H9 (cell line): ENCODE measurements at regions not wholly inside any gene's neighbourhood (a gene's known extent, or its start where the extent isn't known, plus 50 kb on each side); places are given as distances from the start of the nearest gene placed in this dataset.

ENCODE experiments used
- DNase-seq: peaks from one replicate; pipeline ENCODE4 v3.0.0-alpha.2; 2017
- H2AFZ ChIP-seq: one replicate; pipeline ENCODE4 v1.6.1; 2013; ENCODE audit warnings: mild to moderate bottlenecking, low read length, control low read depth, moderate library complexity
- H2AK5ac ChIP-seq: 2 replicates; pipeline ENCODE4 v1.6.1; 2013; ENCODE audit warnings: low read length, control low read depth, mixed read lengths; ENCODE audit not compliant: insufficient read length
- H2BK120ac ChIP-seq: one replicate; pipeline ENCODE4 v1.6.1; 2013; ENCODE audit warnings: low read depth, mild to moderate bottlenecking, low read length, control low read depth, inconsistent platforms; ENCODE audit not compliant: poor library complexity, severe bottlenecking
- H2BK12ac ChIP-seq: 2 replicates; pipeline ENCODE4 v1.6.1; 2013; ENCODE audit warnings: low read length, control low read depth, mixed read lengths, low read depth; ENCODE audit not compliant: insufficient read length
- H2BK15ac ChIP-seq: 2 replicates; pipeline ENCODE4 v1.6.1; 2013; ENCODE audit warnings: low read depth, low read length, control low read depth
- H2BK20ac ChIP-seq: one replicate; pipeline ENCODE4 v1.6.1; 2013; ENCODE audit warnings: low read depth, mild to moderate bottlenecking, low read length, control low read depth, inconsistent platforms; ENCODE audit not compliant: poor library complexity, severe bottlenecking
- H2BK5ac ChIP-seq: 2 replicates; pipeline ENCODE4 v1.6.1; 2013; ENCODE audit warnings: low read length, control low read depth, mixed read lengths; ENCODE audit not compliant: insufficient read length
- H3K14ac ChIP-seq: 2 replicates; pipeline ENCODE4 v1.6.1; 2013; ENCODE audit warnings: low read length, control low read depth; ENCODE audit not compliant: insufficient read depth
- H3K18ac ChIP-seq: 2 replicates; pipeline ENCODE4 v1.6.1; 2013; ENCODE audit warnings: low read depth, mild to moderate bottlenecking, mixed read lengths, low read length, control low read depth; ENCODE audit not compliant: insufficient read length
- H3K23ac ChIP-seq: 2 replicates; pipeline ENCODE4 v1.6.1; 2013; ENCODE audit warnings: low read length, control low read depth, mixed read lengths, low read depth; ENCODE audit not compliant: insufficient read length
- H3K23me2 ChIP-seq: 2 replicates; pipeline ENCODE4 v1.6.1; 2013; ENCODE audit warnings: low read depth, mild to moderate bottlenecking, mixed read lengths, low read length, control low read depth; ENCODE audit not compliant: insufficient read length, poor library complexity, severe bottlenecking
- H3K27ac ChIP-seq: 2 replicates; pipeline ENCODE4 v1.5.1; 2013; ENCODE audit warnings: low read length, control low read depth, mixed read lengths, low read depth; ENCODE audit not compliant: insufficient read length
- H3K27me3 ChIP-seq: 2 replicates; pipeline ENCODE4 v1.6.1; 2013; ENCODE audit warnings: low read length, control low read depth, inconsistent platforms; ENCODE audit not compliant: insufficient read depth
- H3K4ac ChIP-seq: 2 replicates; pipeline ENCODE4 v1.6.1; 2013; ENCODE audit warnings: low read depth, mild to moderate bottlenecking, control low read depth, inconsistent platforms, low read length, moderate library complexity
- H3K4me1 ChIP-seq: 2 replicates; pipeline ENCODE4 v1.6.1; 2013; ENCODE audit warnings: low read length, control low read depth, inconsistent platforms; ENCODE audit not compliant: insufficient read depth
- H3K4me2 ChIP-seq: 2 replicates; pipeline ENCODE4 v1.6.1; 2013; ENCODE audit warnings: low read length, control low read depth, mixed read lengths; ENCODE audit not compliant: insufficient read length, insufficient read depth
- H3K56ac ChIP-seq: 2 replicates; pipeline ENCODE4 v1.6.1; 2013; ENCODE audit warnings: low read depth, mild to moderate bottlenecking, mixed read lengths, low read length, control low read depth; ENCODE audit not compliant: insufficient read length
- H3K79me1 ChIP-seq: 2 replicates; pipeline ENCODE4 v1.6.1; 2013; ENCODE audit warnings: low read depth, mild to moderate bottlenecking, moderate library complexity, low read length, control low read depth, inconsistent platforms; ENCODE audit not compliant: insufficient read depth, poor library complexity, severe bottlenecking
- H3K79me2 ChIP-seq: 2 replicates; pipeline ENCODE4 v1.6.1; 2013; ENCODE audit warnings: low read length, control low read depth, inconsistent platforms; ENCODE audit not compliant: insufficient read depth
- H3K9ac ChIP-seq: 2 replicates; pipeline ENCODE4 v1.6.1; 2013; ENCODE audit warnings: low read length, control low read depth, mixed read lengths; ENCODE audit not compliant: insufficient read length; ENCODE audit errors: extremely low read depth
- H3K9me3 ChIP-seq: one replicate; pipeline ENCODE4 v1.6.1; 2013; ENCODE audit warnings: low read depth, low read length, inconsistent platforms; ENCODE audit not compliant: control insufficient read depth
- H3T11ph ChIP-seq: one replicate; pipeline ENCODE4 v1.6.1; 2013; ENCODE audit warnings: mild to moderate bottlenecking, low read length, control low read depth, inconsistent platforms
- H4K20me1 ChIP-seq: one replicate; pipeline ENCODE4 v1.6.1; 2013; ENCODE audit not compliant: control insufficient read depth, insufficient read length, insufficient read depth
- H4K5ac ChIP-seq: 2 replicates; pipeline ENCODE4 v1.6.1; 2013; ENCODE audit warnings: low read depth, mild to moderate bottlenecking, mixed read lengths, low read length, control low read depth; ENCODE audit not compliant: insufficient read length
- H4K8ac ChIP-seq: replicated peaks from 2 replicates; pipeline ENCODE4 v1.6.1; 2013; ENCODE audit warnings: low read length, control low read depth, mixed read lengths, low read depth; ENCODE audit not compliant: insufficient read length
- H4K91ac ChIP-seq: 2 replicates; pipeline ENCODE4 v1.6.1; 2013; ENCODE audit warnings: low read depth, mild to moderate bottlenecking, moderate library complexity, mixed read lengths, low read length, control low read depth; ENCODE audit not compliant: insufficient read length
- H3K27ac Mint-ChIP-seq, 3 experiments: 2 replicates in 2 of 3; 3 replicates in 1 of 3; pipeline ENCODE4 v1.8.0; 2020 to 2021; ENCODE audit warnings: mixed read lengths in 3 of 3, mild to moderate bottlenecking in 1 of 3, moderate library complexity in 1 of 3
- H3K27me3 Mint-ChIP-seq: 2 replicates; pipeline ENCODE4 v1.8.0; 2021; ENCODE audit warnings: low read depth, mild to moderate bottlenecking, moderate library complexity, mixed read lengths
- H3K36me3 Mint-ChIP-seq, 3 experiments: 2 replicates in 2 of 3; 3 replicates in 1 of 3; pipeline ENCODE4 v1.8.0; 2020 to 2021; ENCODE audit warnings: low read depth in 3 of 3, mixed read lengths in 3 of 3; ENCODE audit not compliant: insufficient read depth in 1 of 3
- H3K4me1 Mint-ChIP-seq, 2 experiments: 2 replicates each; pipeline ENCODE4 v1.8.0; 2020; ENCODE audit warnings: mixed read lengths in 2 of 2
- H3K4me3 Mint-ChIP-seq, 2 experiments: 2 replicates in 1 of 2; 3 replicates in 1 of 2; pipeline ENCODE4 v1.8.0; 2020 to 2021; ENCODE audit warnings: mild to moderate bottlenecking in 2 of 2, mixed read lengths in 2 of 2, moderate library complexity in 1 of 2
- H3K9me3 Mint-ChIP-seq, 2 experiments: 2 replicates in 1 of 2; 3 replicates in 1 of 2; pipeline ENCODE4 v1.8.0; 2020; ENCODE audit warnings: mild to moderate bottlenecking in 2 of 2, mixed read lengths in 2 of 2, moderate library complexity in 1 of 2
- CTCF ChIP-seq: fragments of 200-600 bp; sonication (generic); conservative IDR thresholded peaks from 3 replicates; pipeline ENCODE4 v1.8.0; 2021; ENCODE audit warnings: antibody characterized with exemption, mild to moderate bottlenecking
- WGBS: extraction: QIAGEN DNeasy Blood & Tissue Kit; methylation state at CpG from one replicate; pipeline ENCODE4 v1.1.7; 2013; ENCODE audit warnings: missing lambda C conversion rate, low lambda C conversion rate, mixed read lengths; ENCODE audit not compliant: insufficient read length; ENCODE audit errors: extremely low coverage; 5-methylcytosine and 5-hydroxymethylcytosine counted together

- Mint-ChIP-seq H3K4me1 (no peaks in the 10 kb centered on the region), H3K36me3 (no peaks in the 10 kb centered on the region), H3K27ac (no peak overlapping the region), H3K27me3 (peaks cover 8% of the 10 kb centered on the region; the same call in 1 of the 2 replicates), H3K9me3 (peaks cover 3 to 4% of the 10 kb centered on the region in 2 experiments; a peak in 3 of 5 replicates), H3K4me3 (no peak overlapping the region)
- H3K23me2 ChIP-seq, result no peaks in the 10 kb centered on the region
- H3K18ac ChIP-seq, result no peak overlapping the region
- no peak for TF ChIP-seq CTCF
- DNase-seq, result no peak
- no peak overlapping the region for H2BK120ac ChIP-seq
- H3K4me2 ChIP-seq, result no peak overlapping the region
- no peak overlapping the region for H3K14ac ChIP-seq
- no peaks in the 10 kb centered on the region for H3K4me1 ChIP-seq
- H4K8ac ChIP-seq, result no peak overlapping the region
- H4K91ac ChIP-seq, result no peak overlapping the region
- H3K9me3 ChIP-seq, result no peaks in the 10 kb centered on the region
- H2BK5ac ChIP-seq, result no peak overlapping the region
- no CpG with 5 or more reads among the region's 2 CpGs for WGBS
- no peak overlapping the region for H4K5ac ChIP-seq
- no peak overlapping the region for H2BK20ac ChIP-seq
- no peak overlapping the region for H3K56ac ChIP-seq
- H2BK15ac ChIP-seq, result no peak overlapping the region
- H3K4ac ChIP-seq, result no peak overlapping the region
- H3K23ac ChIP-seq, result no peak overlapping the region
- no peak overlapping the region for H2AK5ac ChIP-seq
- no peak overlapping the region for H2BK12ac ChIP-seq
- no peak overlapping the region for H3K9ac ChIP-seq
- H3K27ac ChIP-seq, result no peak overlapping the region
- H3T11ph ChIP-seq, result no peak overlapping the region
- no peaks in the 10 kb centered on the region for H3K79me1 ChIP-seq
- H4K20me1 ChIP-seq, result no peaks in the 10 kb centered on the region
- no peaks in the 10 kb centered on the region for H3K79me2 ChIP-seq
- H2AFZ ChIP-seq, result no peak overlapping the region
- no peaks in the 10 kb centered on the region for H3K27me3 ChIP-seq
Measured at GRCh38 chr21:25466470-25466869, 140.8 kb downstream of the MRPL39 start.
